Astrocyte of the cerebellum (primary cell): ENCODE measurements at regions not wholly inside any gene's neighbourhood (a gene's known extent, or its start where the extent isn't known, plus 50 kb on each side); places are given as distances from the start of the nearest gene placed in this dataset.
"Not testable (repeated sequence)": the region's sequence is repeated elsewhere in the genome, so short reads cannot be mapped to it uniquely, and the experiment has no call there.

Experiments
- DNase-seq: peaks from one replicate; pipeline ENCODE4 v3.0.0-alpha.2; 2011; ENCODE audit warnings: low read depth
- H3K4me3 ChIP-seq: 2 replicates; pipeline ENCODE4 v1.5.1; 2011; ENCODE audit warnings: mild to moderate bottlenecking, low read depth, low read length, moderate library complexity
- CTCF ChIP-seq: IDR thresholded peaks from 2 replicates; pipeline ENCODE4 v1.5.1; 2012; ENCODE audit warnings: low read length, low read depth, moderate library complexity, mild to moderate bottlenecking; ENCODE audit errors: missing control alignments
- in situ Hi-C: cut with HindIII; loops from 2 replicates; pipeline ENCODE4 v1.10.0; 2017; ENCODE audit warnings: low sequenced_read_pairs

GRCh38 chr14:43085819-43086218 is 1421.3 kb downstream of the FSCB start:
- in situ Hi-C loops: no loop called here
- no peak overlapping the region for H3K4me3 ChIP-seq
- TF ChIP-seq CTCF: no peak
- DNase-seq: no peak

DNA sequence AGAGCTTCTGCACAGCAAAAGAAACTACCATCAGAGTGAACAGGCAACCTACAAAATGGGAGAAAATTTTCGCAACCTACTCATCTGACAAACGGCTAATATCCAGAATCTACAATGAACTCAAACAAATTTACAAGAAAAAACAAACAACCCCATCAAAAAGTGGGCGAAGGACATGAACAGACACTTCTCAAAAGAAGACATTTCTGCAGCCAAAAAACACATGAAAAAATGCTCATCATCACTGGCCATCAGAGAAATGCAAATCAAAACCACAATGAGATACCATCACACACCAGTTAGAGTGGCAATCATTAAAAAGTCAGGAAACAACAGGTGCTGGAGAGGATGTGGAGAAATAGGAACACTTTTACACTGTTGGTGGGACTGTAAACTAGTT is 1439.7 kb downstream of the FSCB start:
- in situ Hi-C loops, DNase-seq, H3K4me3 ChIP-seq: not testable (repeated sequence)

- TF ChIP-seq CTCF: no peak
- H3K4me3 ChIP-seq: no peak overlapping the region
- in situ Hi-C loops: no loop called here
- DNase-seq: no peak
Observed at GRCh38 chr14:43056106-43056505, 1449.4 kb downstream of the LRFN5 start.

- in situ Hi-C loops: no loop called here
- DNase-seq: no peak
- no peak for TF ChIP-seq CTCF
- H3K4me3 ChIP-seq: no peak overlapping the region
Observed at GRCh38 chr14:43052897-43053296, 1446.2 kb downstream of the LRFN5 start.

DNA sequence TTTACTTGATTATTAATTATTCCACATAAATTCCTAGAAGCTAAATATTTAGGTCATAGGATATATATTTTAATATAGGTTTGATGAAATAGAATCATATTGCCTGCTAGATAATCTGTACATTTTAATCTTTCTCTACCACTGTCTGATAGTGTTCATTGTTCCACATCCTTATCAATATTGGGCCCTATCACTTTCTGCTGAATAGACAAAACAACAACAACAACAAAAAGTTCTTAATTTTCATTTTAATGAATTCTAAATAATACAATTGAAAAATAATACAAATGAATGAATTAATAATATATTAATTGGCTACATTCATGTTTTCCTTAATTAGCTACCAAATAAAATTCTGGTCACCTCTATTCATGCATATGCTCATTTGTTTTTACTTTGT is 1437.2 kb downstream of the LRFN5 start:
- no peak overlapping the region for H3K4me3 ChIP-seq
- TF ChIP-seq CTCF: no peak
- in situ Hi-C loops: no loop called here
- DNase-seq: no peak

GRCh38 chr14:43042408-43042807 is 1435.7 kb downstream of the LRFN5 start:
- in situ Hi-C loops: no loop called here
- no peak for TF ChIP-seq CTCF
- no peak overlapping the region for H3K4me3 ChIP-seq
- DNase-seq: no peak

GRCh38 chr14:43041976-43042375 is 1435.3 kb downstream of the LRFN5 start:
- no peak overlapping the region for H3K4me3 ChIP-seq
- DNase-seq: no peak
- in situ Hi-C loops: no loop called here
- no peak for TF ChIP-seq CTCF
